Mesenchymal stem cell (in vitro differentiated cells and primary cell): ENCODE measurements at regions not wholly inside any gene's neighbourhood (a gene's known extent, or its start where the extent isn't known, plus 50 kb on each side); places are given as distances from the start of the nearest gene placed in this dataset.

Experiments used
- DNase-seq: peaks from one replicate; pipeline ENCODE4 v3.0.0-alpha.2; 2013
- H2AFZ ChIP-seq: one replicate; pipeline ENCODE4 v1.6.1; 2013; ENCODE audit warnings: low read depth, mild to moderate bottlenecking, control low read depth, inconsistent platforms, low read length, moderate library complexity
- H2AK5ac ChIP-seq: 2 replicates; pipeline ENCODE4 v1.6.1; 2013; ENCODE audit warnings: low read length, moderate library complexity, mild to moderate bottlenecking, inconsistent platforms; ENCODE audit not compliant: severe bottlenecking
- H2BK120ac ChIP-seq: one replicate; pipeline ENCODE4 v1.6.1; 2013; ENCODE audit warnings: low read depth, mild to moderate bottlenecking, inconsistent platforms, low read length, moderate library complexity
- H2BK12ac ChIP-seq, 2 experiments: one replicate each; pipeline ENCODE4 v1.6.1; 2013; ENCODE audit warnings: inconsistent platforms in 2 of 2, low read length in 2 of 2, mild to moderate bottlenecking in 2 of 2, moderate library complexity in 2 of 2, control low read depth in 1 of 2
- H2BK15ac ChIP-seq: one replicate; pipeline ENCODE4 v1.6.1; 2013; ENCODE audit warnings: mild to moderate bottlenecking, low read depth, inconsistent platforms; ENCODE audit not compliant: poor library complexity, severe bottlenecking
- H2BK5ac ChIP-seq: 2 replicates; pipeline ENCODE4 v1.6.1; 2013; ENCODE audit warnings: low read depth, mild to moderate bottlenecking, low read length, control low read depth, inconsistent platforms; ENCODE audit not compliant: poor library complexity, severe bottlenecking
- H3K14ac ChIP-seq, 2 experiments: one replicate each; pipeline ENCODE4 v1.6.1; 2013; ENCODE audit warnings: inconsistent platforms in 2 of 2, low read length in 2 of 2, control low read depth in 1 of 2, mild to moderate bottlenecking in 1 of 2, moderate library complexity in 1 of 2
- H3K18ac ChIP-seq, 2 experiments: one replicate each; pipeline ENCODE4 v1.6.1; 2013; ENCODE audit warnings: inconsistent platforms in 2 of 2, low read length in 2 of 2, control low read depth in 1 of 2, low read depth in 1 of 2, mild to moderate bottlenecking in 1 of 2
- H3K23ac ChIP-seq, 2 experiments: one replicate each; pipeline ENCODE4 v1.6.1; 2013; ENCODE audit warnings: inconsistent platforms in 2 of 2, low read length in 2 of 2, mild to moderate bottlenecking in 2 of 2, moderate library complexity in 2 of 2, control low read depth in 1 of 2
- H3K27ac ChIP-seq: 2 replicates; pipeline ENCODE4 v1.5.1; 2013; ENCODE audit warnings: mild to moderate bottlenecking, moderate library complexity, low read length, control low read depth, inconsistent platforms; ENCODE audit not compliant: poor library complexity, severe bottlenecking
- H3K27me3 ChIP-seq, 2 experiments: 2 replicates each; pipeline versions ENCODE4 v1.6.1 to v1.7.0; 2013; ENCODE audit warnings: low read length in 2 of 2, mild to moderate bottlenecking in 2 of 2, moderate library complexity in 2 of 2, control low read depth in 1 of 2, inconsistent platforms in 1 of 2; ENCODE audit not compliant: control insufficient read depth in 1 of 2, insufficient read depth in 1 of 2
- H3K36me3 ChIP-seq, 2 experiments: 2 replicates each; pipeline versions ENCODE4 v1.6.1 to v1.7.0; 2013; ENCODE audit warnings: low read length in 2 of 2, control low read depth in 1 of 2, inconsistent platforms in 1 of 2, low read depth in 1 of 2, mild to moderate bottlenecking in 1 of 2; ENCODE audit not compliant: insufficient read depth in 2 of 2, control insufficient read depth in 1 of 2
- H3K4ac ChIP-seq, 2 experiments: one replicate each; pipeline ENCODE4 v1.6.1; 2013; ENCODE audit warnings: inconsistent platforms in 2 of 2, low read length in 2 of 2, mild to moderate bottlenecking in 2 of 2, moderate library complexity in 2 of 2, control low read depth in 1 of 2, low read depth in 1 of 2
- H3K4me1 ChIP-seq: 2 replicates; pipeline ENCODE4 v1.6.1; 2013; ENCODE audit warnings: low read depth, low read length, control low read depth; ENCODE audit not compliant: control insufficient read depth, insufficient read depth
- H3K4me2 ChIP-seq: 2 replicates; pipeline ENCODE4 v1.6.1; 2013; ENCODE audit warnings: low read length, mild to moderate bottlenecking, inconsistent platforms; ENCODE audit not compliant: poor library complexity, severe bottlenecking
- H3K4me3 ChIP-seq, 2 experiments: 2 replicates each; pipeline versions ENCODE4 v1.5.1 to v1.7.0; 2013; ENCODE audit warnings: low read length in 2 of 2, mild to moderate bottlenecking in 2 of 2, control low read depth in 1 of 2, low read depth in 1 of 2; ENCODE audit not compliant: insufficient read depth in 1 of 2
- H3K79me1 ChIP-seq: replicated peaks from 2 replicates; pipeline ENCODE4 v1.6.1; 2013; ENCODE audit warnings: mild to moderate bottlenecking, control low read depth, low read length, inconsistent platforms; ENCODE audit not compliant: poor library complexity, severe bottlenecking
- H3K9ac ChIP-seq: 2 replicates; pipeline ENCODE4 v1.7.0; 2013; ENCODE audit warnings: mild to moderate bottlenecking, low read length, moderate library complexity
- H3K9me3 ChIP-seq: 2 replicates; pipeline ENCODE4 v1.7.0; 2013; ENCODE audit warnings: mild to moderate bottlenecking, low read length; ENCODE audit not compliant: control insufficient read depth
- H4K8ac ChIP-seq: one replicate; pipeline ENCODE4 v1.6.1; 2013; ENCODE audit warnings: inconsistent platforms, mild to moderate bottlenecking, low read length, moderate library complexity
- H4K91ac ChIP-seq: one replicate; pipeline ENCODE4 v1.6.1; 2013; ENCODE audit warnings: mild to moderate bottlenecking, low read length, inconsistent platforms
- WGBS: methylation state at CpG from one replicate; pipeline ENCODE4 v1.1.7; 2013; ENCODE audit warnings: mixed read lengths; 5-methylcytosine and 5-hydroxymethylcytosine counted together

GRCh38 chr2:66279024-66279423 lies 155.9 kb upstream of the MEIS1 start:
- Histone ChIP-seq H2BK15ac (no peak overlapping the region), H2BK12ac (no peak overlapping the region), H3K4ac (no peak overlapping the region), H2BK5ac (no peak overlapping the region), H3K23ac (no peak overlapping the region), H3K18ac (no peak overlapping the region), H3K4me2 (no peak overlapping the region), H4K8ac (no peak overlapping the region), H3K36me3 (no peaks in the 10 kb centered on the region), H3K4me3 (no peak overlapping the region), H2AFZ (no peak overlapping the region), H3K14ac (no peak overlapping the region), H3K9me3 (no peaks in the 10 kb centered on the region), H3K4me1 (no peaks in the 10 kb centered on the region), H2AK5ac (no peak overlapping the region), H3K27me3 (peaks cover 0 to 14% of the 10 kb centered on the region in 2 experiments), H3K79me1 (no peaks in the 10 kb centered on the region), H2BK120ac (no peak overlapping the region), H3K9ac (no peak overlapping the region), H3K27ac (no peak overlapping the region), H4K91ac (no peak overlapping the region)
- no peak for DNase-seq
- WGBS = 56% methylated on average over 4 of the region's 6 CpGs

- H3K27ac ChIP-seq = no peak overlapping the region
- no peak overlapping the region for H3K18ac ChIP-seq
- no peak overlapping the region for H2BK15ac ChIP-seq
- H3K79me1 ChIP-seq = no peaks in the 10 kb centered on the region
- H3K4me3 ChIP-seq = no peak overlapping the region
- no CpG with 5 or more reads among the region's 1 CpG for WGBS
- peaks cover 0 to 8% of the 10 kb centered on the region in 2 experiments for H3K27me3 ChIP-seq
- no peak overlapping the region for H2AFZ ChIP-seq
- H2BK5ac ChIP-seq = no peak overlapping the region
- H3K9ac ChIP-seq = no peak overlapping the region
- H4K91ac ChIP-seq = no peak overlapping the region
- H2BK12ac ChIP-seq = no peak overlapping the region
- H3K4ac ChIP-seq = no peak overlapping the region
- no peak overlapping the region for H2BK120ac ChIP-seq
- H3K4me2 ChIP-seq = no peak overlapping the region
- H3K14ac ChIP-seq = peak overlapping the region in 1 of 2 experiments; percentile 86
- no peak overlapping the region for H2AK5ac ChIP-seq
- no peak overlapping the region for H3K23ac ChIP-seq
- no peaks in the 10 kb centered on the region for H3K9me3 ChIP-seq
- no peaks in the 10 kb centered on the region for H3K36me3 ChIP-seq
- DNase-seq = no peak
- H3K4me1 ChIP-seq = no peaks in the 10 kb centered on the region
- no peak overlapping the region for H4K8ac ChIP-seq
Observed at GRCh38 chr2:66275984-66276383, 158.9 kb upstream of the MEIS1 start.

GRCh38 chr2:66273933-66274490 lies 160.9 kb upstream of the MEIS1 start:
- Histone ChIP-seq H3K36me3 (no peaks in the 10 kb centered on the region), H3K9ac (no peak overlapping the region), H3K79me1 (no peaks in the 10 kb centered on the region), H3K18ac (no peak overlapping the region), H3K27ac (no peak overlapping the region), H2BK15ac (no peak overlapping the region), H2AK5ac (no peak overlapping the region), H2BK120ac (no peak overlapping the region), H3K4ac (no peak overlapping the region), H4K91ac (no peak overlapping the region), H3K23ac (no peak overlapping the region), H3K27me3 (peaks cover 0 to 8% of the 10 kb centered on the region in 2 experiments), H2BK12ac (no peak overlapping the region), H4K8ac (no peak overlapping the region), H2BK5ac (no peak overlapping the region), H2AFZ (no peak overlapping the region), H3K4me1 (no peaks in the 10 kb centered on the region), H3K14ac (no peak overlapping the region), H3K4me3 (no peak overlapping the region), H3K4me2 (no peak overlapping the region), H3K9me3 (no peaks in the 10 kb centered on the region)
- 50% methylated on average over 2 of the region's 4 CpGs for WGBS
- no peak for DNase-seq

- Histone ChIP-seq H3K14ac (no peak overlapping the region), H2BK12ac (no peak overlapping the region), H3K79me1 (no peaks in the 10 kb centered on the region), H3K4me1 (no peaks in the 10 kb centered on the region), H2BK5ac (no peak overlapping the region), H2AK5ac (no peak overlapping the region), H3K23ac (no peak overlapping the region), H3K9ac (no peak overlapping the region), H3K27me3 (peaks cover 0 to 8% of the 10 kb centered on the region in 2 experiments), H3K27ac (no peak overlapping the region), H3K18ac (no peak overlapping the region), H3K4me2 (no peak overlapping the region), H4K91ac (no peak overlapping the region), H2AFZ (no peak overlapping the region), H2BK120ac (no peak overlapping the region), H3K36me3 (no peaks in the 10 kb centered on the region), H3K4ac (no peak overlapping the region), H3K4me3 (no peak overlapping the region), H2BK15ac (no peak overlapping the region), H3K9me3 (no peaks in the 10 kb centered on the region), H4K8ac (no peak overlapping the region)
- 94% methylated on average over 5 of the region's 6 CpGs for WGBS
- DNase-seq = no peak
Observed at GRCh38 chr2:66272751-66273150, 162.2 kb upstream of the MEIS1 start.
